HCT116 (cell line): ENCODE measurements at regions not wholly inside any gene's neighbourhood (a gene's known extent, or its start where the extent isn't known, plus 50 kb on each side); places are given as distances from the start of the nearest gene placed in this dataset.

Experiments
- ATAC-seq: fragments of 200-7000 bp; cut with Tn5 transposase; 2 replicates; pipeline ENCODE4 v1.9.1; 2020; ENCODE audit warnings: mild to moderate bottlenecking, moderate library complexity
- BruUV-seq: library from RNA; stranded (reverse); fragments of 400-500 nt; replicated peaks from 2 replicates; lab custom pipeline; 2021; lab: Mats Ljungman, UMichigan
- CTCF ChIA-PET: fragments of 300-600 bp; sonication (Branson Sonifier 250); formaldehyde crosslinking; loops from one replicate; lab custom pipeline; 2021; ENCODE audit warnings: antibody characterized with exemption; lab: Charles Lee
- POLR2A ChIA-PET: fragments of 300-600, 350-600 bp; sonication (Branson Sonifier 250); formaldehyde crosslinking; loops from one replicate; lab custom pipeline; 2021; ENCODE audit warnings: antibody characterized with exemption; lab: Charles Lee
- RAD21 ChIA-PET, 2 experiments: fragments of 300-600 bp; sonication (Branson Sonifier 250); formaldehyde crosslinking; loops; one replicate each; lab custom pipeline; 2023; ENCODE audit warnings: low total read pairs in 2 of 2; ENCODE audit not compliant: uncharacterized antibody in 2 of 2, unreplicated experiment in 2 of 2, low non-redundant PET in 1 of 2; lab: Charles Lee
- DNase-seq: peaks from one replicate; pipeline ENCODE4 v3.0.0-alpha.2; 2010; ENCODE audit warnings: low read depth, low spot score
- H2AFZ ChIP-seq: fragments of 200-600 bp; shearing (Covaris generic), sonication (generic); 2 replicates; pipeline ENCODE4 v1.6.1; 2017; ENCODE audit warnings: low read depth, mixed run types, mixed read lengths, antibody characterized with exemption, low read length; ENCODE audit not compliant: poor library complexity, severe bottlenecking
- H3K27ac ChIP-seq: 2 replicates; pipeline ENCODE4 v1.5.1; 2012; ENCODE audit warnings: low read depth, low read length
- H3K27me3 ChIP-seq: fragments of 200-600 bp; sonication (generic); 2 replicates; pipeline ENCODE4 v1.6.1; 2016; ENCODE audit warnings: mixed run types, low read length, mixed read lengths; ENCODE audit not compliant: insufficient read depth
- H3K36me3 ChIP-seq, 2 experiments: fragments of 200-500 bp in 1 of 2; fragments of 200-600 bp in 1 of 2; sonication (Bioruptor generic) in 1 of 2; sonication (generic) in 1 of 2; 2 replicates each; pipeline versions ENCODE4 v1.5.1 to v1.6.1; 2014 to 2016; ENCODE audit warnings: low read length in 2 of 2, inconsistent platforms in 1 of 2, mixed read lengths in 1 of 2, mixed run types in 1 of 2; ENCODE audit not compliant: insufficient read depth in 2 of 2, control insufficient read depth in 1 of 2
- H3K4me1 ChIP-seq, 2 experiments: fragments of 200-600 bp in 1 of 2; sonication (generic) in 1 of 2; 2 replicates each; pipeline versions ENCODE4 v1.5.1 to v1.6.1; 2012 to 2017; ENCODE audit warnings: low read length in 2 of 2, inconsistent platforms in 1 of 2, mild to moderate bottlenecking in 1 of 2, mixed read lengths in 1 of 2, mixed run types in 1 of 2, moderate library complexity in 1 of 2; ENCODE audit not compliant: insufficient read depth in 2 of 2, control insufficient read depth in 1 of 2
- H3K4me2 ChIP-seq: fragments of 200-600 bp; sonication (generic); 2 replicates; pipeline ENCODE4 v1.6.1; 2017; ENCODE audit warnings: mixed run types, low read length, mixed read lengths
- H3K4me3 ChIP-seq, 2 experiments: fragments of 200-600 bp in 1 of 2; sonication (generic) in 1 of 2; replicated peaks in 1 of 2; 2 replicates each; pipeline ENCODE4 v1.5.1; 2011 to 2016; ENCODE audit warnings: low read length in 2 of 2, control low read depth in 1 of 2, low read depth in 1 of 2, mild to moderate bottlenecking in 1 of 2, mixed read lengths in 1 of 2, mixed run types in 1 of 2
- H3K79me2 ChIP-seq: fragments of 200-600 bp; sonication (generic); 2 replicates; pipeline ENCODE4 v1.6.1; 2017; ENCODE audit warnings: mild to moderate bottlenecking, mixed run types, low read length, moderate library complexity, mixed read lengths; ENCODE audit not compliant: insufficient read depth
- H3K9ac ChIP-seq: fragments of 200-600 bp; sonication (generic); 2 replicates; pipeline ENCODE4 v1.6.1; 2016; ENCODE audit warnings: low read length, mixed read lengths
- H3K9me2 ChIP-seq: fragments of 200-600 bp; sonication (generic), shearing (Covaris generic); 2 replicates; pipeline ENCODE4 v1.6.1; 2017; ENCODE audit warnings: mixed run types, mild to moderate bottlenecking, moderate library complexity; ENCODE audit not compliant: insufficient read depth
- H3K9me3 ChIP-seq, 2 experiments: fragments of 200-500 bp in 1 of 2; fragments of 200-600 bp in 1 of 2; sonication (Bioruptor generic) in 1 of 2; sonication (generic) in 1 of 2; 2 replicates each; pipeline ENCODE4 v1.6.1; 2014 to 2017; ENCODE audit warnings: low read length in 2 of 2, mixed read lengths in 2 of 2, inconsistent platforms in 1 of 2, low read depth in 1 of 2, mild to moderate bottlenecking in 1 of 2, mixed run types in 1 of 2, moderate library complexity in 1 of 2; ENCODE audit not compliant: control insufficient read depth in 1 of 2, insufficient read depth in 1 of 2
- H4K20me1 ChIP-seq: fragments of 200-600 bp; sonication (generic), shearing (Covaris generic); 2 replicates; pipeline ENCODE4 v1.6.1; 2017; ENCODE audit warnings: mixed run types, mild to moderate bottlenecking, moderate library complexity; ENCODE audit not compliant: insufficient read depth
- ELF1 ChIP-seq: IDR thresholded peaks from 2 replicates; pipeline ENCODE4 v1.6.1; 2012; ENCODE audit warnings: low read depth, borderline replicate concordance
- EZH2 ChIP-seq: fragments of 200-600 bp; sonication (generic); IDR thresholded peaks from 2 replicates; pipeline ENCODE4 v1.6.1; 2017; ENCODE audit warnings: antibody characterized with exemption, mixed run types
- FOSL1 ChIP-seq: IDR thresholded peaks from 2 replicates; pipeline ENCODE4 v1.6.1; 2012; ENCODE audit warnings: low read depth
- JUND ChIP-seq: IDR thresholded peaks from 2 replicates; pipeline ENCODE4 v1.6.1; 2012
- POLR2AphosphoS5 ChIP-seq: IDR thresholded peaks from 2 replicates; pipeline ENCODE4 v1.6.1; 2011; ENCODE audit warnings: mild to moderate bottlenecking, low read depth, low read length, moderate library complexity
- ZNF274 ChIP-seq: fragments of 200-500 bp; sonication (Bioruptor generic); IDR thresholded peaks from 2 replicates; pipeline ENCODE4 v1.6.1; 2014; ENCODE audit warnings: mild to moderate bottlenecking, low read depth, low read length, inconsistent platforms
- intact Hi-C: fragments of 100-400 bp; cut with micrococcal nuclease; formaldehyde crosslinking; loops from 2 replicates; pipeline ENCODE4 v1.10.0; 2022
- TF ChIP-seq, protein P1 (sequence below): IDR thresholded peaks from 2 replicates; pipeline ENCODE4 v1.6.1; 2011; ENCODE audit warnings: mild to moderate bottlenecking, low read length, moderate library complexity; ENCODE audit not compliant: insufficient replicate concordance; ENCODE audit errors: extremely low read depth

DNA sequence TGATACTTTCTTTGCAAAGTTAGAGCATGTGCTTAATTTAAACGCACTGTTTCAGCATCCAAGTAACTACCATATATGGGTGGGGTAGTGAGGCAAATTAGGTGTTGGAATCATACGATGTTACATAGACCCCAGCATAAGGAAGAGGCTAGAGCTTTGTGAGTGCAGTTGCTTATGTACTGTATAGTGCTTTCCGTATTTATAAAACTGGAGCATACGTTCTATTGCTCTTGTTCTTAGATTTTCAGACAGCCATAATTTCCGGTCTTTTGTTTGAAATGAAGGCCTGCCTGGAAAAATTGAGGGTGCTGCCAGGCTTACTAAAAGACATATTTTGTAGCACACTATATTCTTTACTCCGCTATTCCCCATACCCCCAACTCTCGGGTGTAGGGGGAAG lies 335.7 kb downstream of the FOXG1 start:
- H3K9me2 ChIP-seq, result no peaks in the 10 kb centered on the region
- POLR2A ChIA-PET, result no interaction called here
- H3K36me3 ChIP-seq, result no peaks in the 10 kb centered on the region
- H3K27me3 ChIP-seq, result no peaks in the 10 kb centered on the region
- BruUV-seq, result no TSS peak
- intact Hi-C loops, result no loop called here
- no peak overlapping the region for H3K9ac ChIP-seq
- H2AFZ ChIP-seq, result no peak overlapping the region
- no peak for TF ChIP-seq JUND
- TF ChIP-seq FOSL1, result no peak
- no peak for TF ChIP-seq ZNF274
- no peak for TF ChIP-seq ELF1
- TF ChIP-seq, all 23 proteins: peak for 0
- H3K4me2 ChIP-seq, result no peak overlapping the region
- peaks cover 18 to 39% of the 10 kb centered on the region in 2 experiments; a peak in 3 of 4 replicates for H3K9me3 ChIP-seq
- H3K4me3 ChIP-seq, result no peak overlapping the region
- H3K4me1 ChIP-seq, result no peaks in the 10 kb centered on the region
- CTCF ChIA-PET, result no interaction called here
- no peaks in the 10 kb centered on the region for H4K20me1 ChIP-seq
- no peak for DNase-seq
- no peak overlapping the region for H3K27ac ChIP-seq
- RAD21 ChIA-PET, result no interaction called here
- no peaks in the 10 kb centered on the region for H3K79me2 ChIP-seq
- no peak for ATAC-seq

DNA sequence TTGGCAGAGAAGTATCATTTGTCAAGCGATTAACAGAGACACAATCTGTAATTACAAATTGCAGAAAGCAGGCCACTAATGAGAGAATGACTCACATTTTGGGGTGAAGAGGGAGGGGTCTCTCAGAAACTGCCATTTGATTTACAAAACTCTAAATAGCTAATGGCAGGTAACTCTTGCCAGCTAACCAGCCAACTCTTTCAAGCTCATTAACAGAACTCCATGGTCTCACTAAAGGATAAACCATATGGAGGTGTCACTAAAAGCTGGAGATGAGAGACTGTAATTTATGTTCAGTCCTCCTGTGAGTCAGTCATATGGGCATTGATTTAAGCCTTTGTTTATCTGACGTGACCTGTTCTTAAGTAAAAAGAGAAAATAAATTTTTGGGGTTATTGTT lies 336.4 kb downstream of the FOXG1 start:
- no peaks in the 10 kb centered on the region for H3K9me2 ChIP-seq
- H3K9ac ChIP-seq, result no peak overlapping the region
- no peak overlapping the region for H3K27ac ChIP-seq
- H3K79me2 ChIP-seq, result no peaks in the 10 kb centered on the region
- ChIA-PET POLR2A (no interaction called here), CTCF (no interaction called here), RAD21 (no interaction called here)
- intact Hi-C loops, result no loop called here
- no TSS peak for BruUV-seq
- TF ChIP-seq EZH2, result no peak
- no peak for TF ChIP-seq POLR2AphosphoS5
- no peak for TF ChIP-seq FOSL1
- TF ChIP-seq, protein P1, sequence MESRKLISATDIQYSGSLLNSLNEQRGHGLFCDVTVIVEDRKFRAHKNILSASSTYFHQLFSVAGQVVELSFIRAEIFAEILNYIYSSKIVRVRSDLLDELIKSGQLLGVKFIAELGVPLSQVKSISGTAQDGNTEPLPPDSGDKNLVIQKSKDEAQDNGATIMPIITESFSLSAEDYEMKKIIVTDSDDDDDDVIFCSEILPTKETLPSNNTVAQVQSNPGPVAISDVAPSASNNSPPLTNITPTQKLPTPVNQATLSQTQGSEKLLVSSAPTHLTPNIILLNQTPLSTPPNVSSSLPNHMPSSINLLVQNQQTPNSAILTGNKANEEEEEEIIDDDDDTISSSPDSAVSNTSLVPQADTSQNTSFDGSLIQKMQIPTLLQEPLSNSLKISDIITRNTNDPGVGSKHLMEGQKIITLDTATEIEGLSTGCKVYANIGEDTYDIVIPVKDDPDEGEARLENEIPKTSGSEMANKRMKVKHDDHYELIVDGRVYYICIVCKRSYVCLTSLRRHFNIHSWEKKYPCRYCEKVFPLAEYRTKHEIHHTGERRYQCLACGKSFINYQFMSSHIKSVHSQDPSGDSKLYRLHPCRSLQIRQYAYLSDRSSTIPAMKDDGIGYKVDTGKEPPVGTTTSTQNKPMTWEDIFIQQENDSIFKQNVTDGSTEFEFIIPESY, result no peak
- no peak for TF ChIP-seq ZNF274
- no peak for TF ChIP-seq JUND
- H2AFZ ChIP-seq, result no peak overlapping the region
- DNase-seq (no peak), ATAC-seq (no peak)
- H3K27me3 ChIP-seq, result no peaks in the 10 kb centered on the region
- H3K9me3 ChIP-seq, result peaks cover 23 to 39% of the 10 kb centered on the region in 2 experiments
- no peaks in the 10 kb centered on the region for H4K20me1 ChIP-seq
- H3K4me3 ChIP-seq, result no peak overlapping the region
- H3K36me3 ChIP-seq, result no peaks in the 10 kb centered on the region
- H3K4me1 ChIP-seq, result no peaks in the 10 kb centered on the region
- no peak overlapping the region for H3K4me2 ChIP-seq
